Neural progenitor cell (in vitro differentiated cells): ENCODE measurements at regions not wholly inside any gene's neighbourhood (a gene's known extent, or its start where the extent isn't known, plus 50 kb on each side); places are given as distances from the start of the nearest gene placed in this dataset.

Experiments
- CTCF ChIP-seq: fragments of 200-600 bp; sonication (generic); IDR thresholded peaks from 2 replicates; pipeline ENCODE4 v1.5.1; 2017; ENCODE audit warnings: antibody characterized with exemption, mild to moderate bottlenecking
- EZH2 ChIP-seq: fragments of 200-600 bp; sonication (generic); IDR thresholded peaks from 2 replicates; pipeline ENCODE4 v1.6.1; 2017; ENCODE audit warnings: antibody characterized with exemption, mild to moderate bottlenecking, moderate library complexity
- EZH2phosphoT487 ChIP-seq: fragments of 200-600 bp; sonication (generic); IDR thresholded peaks from 2 replicates; pipeline ENCODE4 v1.6.1; 2017; ENCODE audit warnings: antibody characterized with exemption

- TF ChIP-seq EZH2 (no peak), CTCF (no peak), EZH2phosphoT487 (no peak)
These were observed 301.6 kb upstream of the DDX53 start for GRCh38 chrX:22698151-22698550.
